Activated T-cell treated with anti-CD3 and anti-CD28 coated beads for 24 hours (primary cell): ENCODE measurements at regions not wholly inside any gene's neighbourhood (a gene's known extent, or its start where the extent isn't known, plus 50 kb on each side); places are given as distances from the start of the nearest gene placed in this dataset.

ENCODE experiments used
- DNase-seq: peaks from one replicate; pipeline ENCODE4 v3.0.0-alpha.2; 2020; ENCODE audit warnings: low read depth

- DNase-seq, result no peak
These were observed 211.5 kb upstream of the PWP1 start for GRCh38 chr12:107474099-107474498.

GRCh38 chr12:107474639-107475539, 210.7 kb upstream of the PWP1 start:
- no peak for DNase-seq

- DNase-seq, result no peak
These were observed 209.7 kb upstream of the PWP1 start for GRCh38 chr12:107475900-107476299.

- DNase-seq, result no peak
These were observed 208.6 kb upstream of the PWP1 start for GRCh38 chr12:107477018-107477417.

GRCh38 chr12:107477947-107478610, 207.5 kb upstream of the PWP1 start:
- DNase-seq, result no peak

- no peak for DNase-seq
These were observed 206.7 kb upstream of the PWP1 start for GRCh38 chr12:107478881-107479280.

- no peak for DNase-seq
These were observed 204.6 kb upstream of the PWP1 start for GRCh38 chr12:107480836-107481608.

GRCh38 chr12:107484230-107484629, 201.4 kb upstream of the PWP1 start:
- DNase-seq, result no peak

GRCh38 chr12:107484941-107485340, 200.7 kb upstream of the PWP1 start:
- DNase-seq, result no peak

GRCh38 chr12:107485731-107486130, 199.9 kb upstream of the PWP1 start:
- no peak for DNase-seq

- no peak for DNase-seq
These were observed 199.3 kb upstream of the PWP1 start for GRCh38 chr12:107486140-107486892.

GRCh38 chr12:107487011-107487680, 198.5 kb upstream of the PWP1 start:
- no peak for DNase-seq

GRCh38 chr12:107488666-107489065, 196.9 kb upstream of the PWP1 start:
- DNase-seq, result no peak

- DNase-seq, result no peak
These were observed 195.6 kb upstream of the PWP1 start for GRCh38 chr12:107490010-107490409.

GRCh38 chr12:107491856-107492255, 193.7 kb upstream of the PWP1 start:
- no peak for DNase-seq

- no peak for DNase-seq
These were observed 193.0 kb upstream of the PWP1 start for GRCh38 chr12:107492393-107493134.

- no peak for DNase-seq
These were observed 192.5 kb upstream of the PWP1 start for GRCh38 chr12:107493135-107493494.

- no peak for DNase-seq
These were observed 191.9 kb upstream of the PWP1 start for GRCh38 chr12:107493666-107494065.

- no peak for DNase-seq
These were observed 191.3 kb upstream of the PWP1 start for GRCh38 chr12:107494331-107494730.

- no peak for DNase-seq
These were observed 190.0 kb upstream of the PWP1 start for GRCh38 chr12:107495604-107496003.

- no peak for DNase-seq
These were observed 188.4 kb upstream of the PWP1 start for GRCh38 chr12:107497231-107497630.
